A549 (cell line): ENCODE measurements at regions not wholly inside any gene's neighbourhood (a gene's known extent, or its start where the extent isn't known, plus 50 kb on each side); places are given as distances from the start of the nearest gene placed in this dataset.

Experiments
- EP300 ChIP-seq, 2 experiments: fragments of >200 bp; sonication (Bioruptor Twin); formaldehyde crosslinking; IDR thresholded peaks; 2 replicates in 1 of 2; 3 replicates in 1 of 2; pipeline ENCODE4 v1.6.1; 2016 to 2017
- MAZ ChIP-seq: fragments of 150-350 bp; IDR thresholded peaks from 2 replicates; pipeline ENCODE4 v1.6.1; 2014; ENCODE audit warnings: antibody characterized with exemption, low read depth, low read length, borderline replicate concordance
- POLR2AphosphoS2 ChIP-seq: conservative IDR thresholded peaks from 2 replicates; pipeline ENCODE4 v1.6.1; 2012; ENCODE audit warnings: low read length, improper control_type of control experiment, inconsistent platforms

GRCh38 chr9:78127279-78128225, 95.9 kb upstream of the GNAQ start:
- no peak for TF ChIP-seq EP300 (IDR thresholded peaks at IDR 0.05)
- TF ChIP-seq POLR2AphosphoS2, result no peak
- no peak for TF ChIP-seq MAZ
